Stimulated activated CD4-positive, alpha-beta T cell treated with anti-CD3 and anti-CD28 coated beads, Interleukin-4, amount 100 ng/mL, for 4 hours (primary cell): ENCODE measurements at regions not wholly inside any gene's neighbourhood (a gene's known extent, or its start where the extent isn't known, plus 50 kb on each side); places are given as distances from the start of the nearest gene placed in this dataset.

Source experiments
- DNase-seq, 2 experiments: peaks; one replicate each; pipeline ENCODE4 v3.0.0-alpha.2; 2020

GRCh38 chr1:193740762-193741161 lies 554.3 kb upstream of the B3GALT2 start:
- DNase-seq, result no peak

- DNase-seq, result no peak
Measured at GRCh38 chr1:193736507-193736906, 550.1 kb upstream of the B3GALT2 start.

GRCh38 chr1:193733674-193734073 lies 547.3 kb upstream of the B3GALT2 start:
- no peak for DNase-seq

- DNase-seq, result no peak
Measured at GRCh38 chr1:193730017-193730416, 543.6 kb upstream of the B3GALT2 start.

- DNase-seq, result no peak
Measured at GRCh38 chr1:193729429-193729828, 543.0 kb upstream of the B3GALT2 start.

GRCh38 chr1:193727850-193728249 lies 541.4 kb upstream of the B3GALT2 start:
- DNase-seq, result no peak

GRCh38 chr1:193726722-193727121 lies 540.3 kb upstream of the B3GALT2 start:
- no peak for DNase-seq

- DNase-seq, result no peak
Measured at GRCh38 chr1:193712392-193712791, 526.0 kb upstream of the B3GALT2 start.

- DNase-seq, result no peak
Measured at GRCh38 chr1:193709607-193710006, 523.2 kb upstream of the B3GALT2 start.

- no peak for DNase-seq
Measured at GRCh38 chr1:193707271-193708021, 521.0 kb upstream of the B3GALT2 start.

- no peak for DNase-seq
Measured at GRCh38 chr1:193706766-193707165, 520.4 kb upstream of the B3GALT2 start.

GRCh38 chr1:193705554-193705981 lies 519.2 kb upstream of the B3GALT2 start:
- DNase-seq, result no peak

- no peak for DNase-seq
Measured at GRCh38 chr1:193703655-193704054, 517.2 kb upstream of the B3GALT2 start.

- DNase-seq, result no peak
Measured at GRCh38 chr1:193703121-193703520, 516.7 kb upstream of the B3GALT2 start.

- no peak for DNase-seq
Measured at GRCh38 chr1:193701759-193702158, 515.3 kb upstream of the B3GALT2 start.

- no peak for DNase-seq
Measured at GRCh38 chr1:193700710-193701355, 514.4 kb upstream of the B3GALT2 start.

GRCh38 chr1:193699261-193699660 lies 512.8 kb upstream of the B3GALT2 start:
- no peak for DNase-seq

GRCh38 chr1:193697776-193698175 lies 511.4 kb upstream of the B3GALT2 start:
- no peak for DNase-seq

GRCh38 chr1:193697115-193697762 lies 510.8 kb upstream of the B3GALT2 start:
- DNase-seq, result no peak

- no peak for DNase-seq
Measured at GRCh38 chr1:193694741-193695140, 508.3 kb upstream of the B3GALT2 start.

GRCh38 chr1:193685986-193686385 lies 499.6 kb upstream of the B3GALT2 start:
- no peak for DNase-seq

- no peak for DNase-seq
Measured at GRCh38 chr1:193681422-193681821, 495.0 kb upstream of the B3GALT2 start.

- no peak for DNase-seq
Measured at GRCh38 chr1:193680924-193681316, 494.5 kb upstream of the B3GALT2 start.
